ENCODE measurements at regions not wholly inside any gene's neighbourhood (a gene's known extent, or its start where the extent isn't known, plus 50 kb on each side); places are given as distances from the start of the nearest gene placed in this dataset.

DNA sequence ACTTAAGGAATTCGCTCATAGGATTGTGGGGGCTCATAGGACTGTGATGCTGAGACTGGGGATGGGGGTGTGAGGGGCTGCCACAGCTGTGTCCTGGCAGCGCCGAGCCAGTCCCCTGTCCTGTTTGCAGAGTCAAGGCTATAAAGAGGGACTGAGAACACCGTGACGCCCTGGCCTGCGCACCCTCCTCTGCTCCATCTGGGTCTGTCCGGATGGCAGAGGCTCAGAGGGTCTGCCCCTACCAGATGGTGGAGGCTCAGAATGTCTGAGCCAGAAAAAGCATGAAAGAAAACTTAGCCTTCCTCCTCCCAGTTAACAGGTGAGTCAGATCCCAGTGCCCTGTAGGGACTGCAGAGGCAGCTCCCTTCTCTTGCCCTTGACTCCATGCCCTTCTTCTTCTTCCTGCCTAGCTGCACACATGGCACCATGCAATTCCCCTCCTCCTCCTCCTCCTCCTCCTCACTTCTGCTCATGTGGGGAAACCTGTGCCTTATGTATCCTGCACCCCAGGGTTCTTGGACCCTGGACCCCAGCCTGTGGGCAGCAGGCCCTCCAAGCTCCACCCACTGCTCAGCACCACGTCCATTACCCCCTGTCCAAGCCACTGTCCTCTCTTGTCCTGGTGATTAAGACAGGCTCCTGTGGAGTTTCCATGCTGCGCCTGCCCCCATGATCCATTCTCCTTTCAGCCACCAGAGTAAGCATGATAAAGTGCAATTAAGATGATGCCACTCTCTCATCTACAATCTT lies 410.0 kb upstream of the SULF2 start:
- no peak for DNase-seq

- no peak for DNase-seq
Measured at GRCh38 chr20:48194583-48194982, 409.3 kb upstream of the SULF2 start.

DNA sequence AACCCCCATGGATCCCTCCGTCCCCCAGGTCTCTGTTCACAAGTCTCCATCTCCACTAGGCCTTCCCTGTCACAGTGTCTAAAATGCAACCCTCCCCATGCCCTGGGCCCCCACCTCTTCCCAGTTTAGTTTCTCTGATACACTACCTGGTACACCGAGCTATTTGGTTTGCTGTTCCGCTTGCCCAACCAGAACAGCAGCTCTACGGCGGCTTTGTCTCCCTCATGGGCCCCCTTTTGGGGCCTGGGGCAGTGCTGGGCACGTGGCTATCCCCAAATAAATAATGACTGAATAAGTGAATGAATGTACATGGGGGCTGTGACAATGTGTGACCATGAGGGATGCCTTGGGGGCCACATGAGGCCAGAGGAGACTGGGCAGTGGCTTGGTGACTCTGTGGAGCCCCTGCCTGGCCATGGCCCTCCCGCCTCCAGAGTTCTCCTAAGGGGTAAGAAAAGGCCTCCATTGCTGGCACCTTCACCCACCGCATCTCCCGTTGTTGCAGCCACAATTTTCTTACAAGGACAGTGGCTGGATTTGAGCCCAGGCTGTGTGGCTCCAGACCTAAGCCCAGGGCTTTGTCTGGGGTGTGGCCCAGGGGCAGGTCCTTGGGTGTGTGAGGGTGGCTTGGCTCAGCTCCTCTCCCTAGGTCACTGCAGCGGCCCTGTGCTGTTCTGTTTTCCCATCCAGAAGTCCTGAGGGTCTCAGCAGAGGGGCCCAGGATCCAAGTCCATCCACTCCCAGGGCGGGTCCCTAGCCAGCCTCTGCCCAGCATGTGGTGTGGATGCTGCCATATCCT lies 408.5 kb upstream of the SULF2 start:
- DNase-seq: no peak

GRCh38 chr20:48192109-48192508 lies 406.8 kb upstream of the SULF2 start:
- no peak for DNase-seq

DNA sequence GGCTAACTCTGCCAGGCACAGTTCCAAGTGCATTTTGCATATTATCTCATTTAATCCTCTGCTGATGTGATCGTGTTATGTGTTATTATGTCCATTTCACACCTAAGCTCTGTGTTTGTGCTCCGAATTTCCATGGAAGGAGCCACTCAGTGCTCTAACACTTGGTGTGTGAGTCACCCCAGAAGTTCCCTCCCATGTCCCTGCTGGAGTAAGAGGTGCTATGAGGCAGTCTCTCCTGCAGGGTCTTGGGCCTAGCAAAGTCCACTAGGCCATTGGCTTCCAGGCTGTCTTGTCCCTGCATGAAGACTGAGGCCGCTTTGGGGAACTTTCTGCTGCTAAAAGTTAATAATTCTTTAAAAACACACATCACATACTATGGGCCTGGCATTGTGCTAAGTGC lies 405.9 kb upstream of the SULF2 start:
- no peak for DNase-seq

- no peak for DNase-seq
Measured at GRCh38 chr20:48190757-48191156, 405.5 kb upstream of the SULF2 start.

GRCh38 chr20:48189181-48189580 lies 403.9 kb upstream of the SULF2 start:
- DNase-seq: no peak

GRCh38 chr20:48187851-48188250 lies 402.6 kb upstream of the SULF2 start:
- no peak for DNase-seq

DNA sequence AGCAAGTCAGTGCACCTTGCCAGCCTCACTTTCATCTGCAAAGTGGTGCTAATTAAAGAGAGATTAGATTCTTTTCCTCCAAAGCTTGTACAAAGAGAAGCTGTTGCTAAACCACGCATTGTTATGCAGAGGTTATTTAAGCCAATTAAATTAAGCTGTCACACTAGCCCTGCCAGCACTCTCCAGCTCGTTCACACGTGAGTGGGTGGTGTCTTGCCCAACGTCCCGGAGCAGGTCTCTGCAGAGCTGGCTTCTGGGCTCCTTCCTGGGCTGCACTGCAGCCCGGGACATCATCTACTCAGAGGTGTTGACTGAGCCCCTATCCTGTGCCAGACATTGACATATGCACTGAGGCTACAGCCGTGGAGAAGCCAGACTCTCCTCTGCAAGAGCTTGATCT lies 401.6 kb upstream of the SULF2 start:
- DNase-seq: no peak

GRCh38 chr20:48186447-48186846 lies 401.2 kb upstream of the SULF2 start:
- no peak for DNase-seq

DNA sequence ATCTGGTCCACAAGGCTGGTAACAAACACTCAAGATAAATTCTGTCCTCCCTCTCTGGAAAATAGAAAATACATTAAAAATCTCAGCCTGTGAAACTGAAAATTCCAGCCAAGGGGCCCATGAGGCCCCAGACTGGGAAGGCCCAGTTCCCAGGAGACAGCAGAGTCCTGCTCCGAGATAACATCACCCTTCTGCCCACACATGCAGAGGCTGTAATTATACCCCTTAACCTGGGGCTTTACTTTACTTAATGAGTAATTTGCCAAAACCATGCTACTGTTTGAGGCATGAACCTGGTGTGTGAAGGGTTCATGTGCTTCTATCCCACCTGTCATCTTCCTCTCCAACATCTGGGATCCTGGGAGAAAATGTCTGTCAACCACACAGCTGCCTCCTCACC lies 398.9 kb upstream of the SULF2 start:
- DNase-seq: no peak

DNA sequence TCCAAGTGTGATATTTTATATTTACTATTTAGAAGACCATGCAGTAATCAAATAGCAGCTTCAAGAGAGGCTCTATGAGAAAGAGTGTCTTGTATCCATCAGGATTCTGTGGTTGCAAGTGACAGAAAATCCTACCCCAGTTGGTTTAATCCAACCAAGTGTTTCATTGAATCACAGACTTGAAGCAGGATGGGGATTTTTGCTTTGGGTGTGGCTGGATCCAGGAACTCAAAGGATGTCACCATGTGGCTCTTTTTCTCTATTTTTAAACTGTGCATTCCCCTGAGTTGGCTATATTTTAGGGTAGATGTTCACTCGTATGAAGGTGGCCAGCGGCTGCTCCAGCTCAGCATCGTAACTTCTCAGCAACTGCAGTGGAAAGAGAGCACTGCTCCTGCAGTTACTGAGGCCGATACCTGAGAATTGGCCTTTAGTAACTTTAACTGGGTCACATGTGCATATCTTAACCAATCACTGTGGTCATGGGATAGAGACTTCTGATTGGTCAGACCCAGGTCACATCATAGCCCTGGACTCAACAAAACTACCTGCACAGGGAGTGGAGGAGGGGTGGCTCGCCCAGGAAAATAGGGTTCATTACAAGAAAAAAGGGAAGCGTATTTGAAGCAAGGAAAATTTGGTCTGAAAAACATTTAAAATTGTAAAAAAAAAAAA lies 396.1 kb upstream of the SULF2 start:
- no peak for DNase-seq

- no peak for DNase-seq
Measured at GRCh38 chr20:48180618-48181017, 395.3 kb upstream of the SULF2 start.

DNA sequence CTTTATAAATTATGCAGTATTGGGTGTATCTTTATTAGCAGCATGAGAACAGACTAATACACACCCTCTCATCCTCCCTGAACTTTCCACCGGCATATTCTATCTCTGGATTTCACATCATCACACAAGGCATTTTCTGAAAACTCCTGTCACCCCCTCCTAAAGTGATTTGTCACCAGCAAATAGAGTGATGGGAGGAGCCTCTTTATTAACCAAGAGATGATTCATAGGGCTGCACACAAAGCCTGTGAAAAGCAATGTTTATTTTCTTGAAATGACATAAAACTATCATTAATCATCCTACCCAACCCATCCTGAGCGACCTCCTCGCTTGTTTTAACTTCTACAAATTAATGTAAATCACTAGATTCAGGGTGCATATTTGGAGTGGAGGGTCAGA lies 394.7 kb upstream of the SULF2 start:
- DNase-seq: no peak

DNA sequence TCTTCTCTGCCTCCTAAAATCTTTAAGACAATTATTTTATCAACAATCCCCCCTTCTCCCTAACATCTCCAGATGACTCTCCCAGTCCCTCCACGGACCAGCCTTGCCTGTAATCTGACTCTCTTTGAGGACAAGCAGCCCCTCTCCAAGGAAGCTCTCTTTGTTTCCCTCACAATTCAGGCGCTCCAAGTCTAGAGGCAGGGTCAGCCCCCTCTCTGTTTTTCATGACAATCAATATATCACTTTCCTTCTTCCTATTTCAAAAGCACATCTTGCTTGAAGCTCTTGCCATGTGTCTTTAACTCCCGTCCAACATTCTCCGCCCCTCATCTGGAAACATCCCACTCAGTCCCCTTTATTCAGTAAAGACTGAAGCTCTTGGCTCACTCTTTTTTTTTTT lies 393.4 kb upstream of the SULF2 start:
- no peak for DNase-seq

DNA sequence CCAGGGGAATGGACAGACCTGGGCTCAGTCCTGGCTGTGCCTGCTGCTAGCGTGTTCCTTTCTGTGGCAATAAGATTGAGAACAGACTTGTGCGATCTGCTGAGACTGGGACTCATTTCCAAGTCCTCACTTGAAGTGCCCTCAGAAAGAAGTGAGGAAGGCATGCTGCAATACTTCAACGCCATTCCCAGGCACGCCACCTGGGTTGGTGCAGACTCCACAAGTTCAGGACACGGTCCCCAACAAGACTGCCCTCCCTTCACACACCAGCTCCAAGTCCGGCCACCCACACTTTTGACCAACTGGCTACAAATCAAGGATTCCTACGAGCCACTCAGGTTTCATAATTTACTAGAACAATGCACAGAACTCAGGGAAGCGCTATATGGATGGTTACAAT lies 391.8 kb upstream of the SULF2 start:
- no peak for DNase-seq

DNA sequence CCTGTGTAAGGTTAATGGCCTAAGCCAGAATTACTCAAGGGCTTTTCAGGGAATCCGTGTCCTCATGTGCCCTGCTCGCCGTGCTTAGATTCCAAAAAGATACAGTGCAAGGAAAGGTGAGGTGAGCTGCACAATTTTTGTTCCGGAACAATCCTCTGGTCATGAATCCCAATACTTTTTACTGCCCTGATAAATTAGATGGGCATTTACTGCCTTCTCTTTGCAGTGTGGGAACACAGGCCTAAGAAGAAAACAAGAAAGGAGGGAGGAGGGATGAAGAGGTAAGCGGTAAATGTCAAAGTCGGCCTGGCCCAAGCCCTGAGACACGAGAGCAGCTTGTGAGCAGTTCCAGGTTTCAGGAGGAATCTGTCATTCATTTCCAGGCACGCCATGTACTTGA lies 390.9 kb upstream of the SULF2 start:
- no peak for DNase-seq

- no peak for DNase-seq
Measured at GRCh38 chr20:48175261-48175660, 390.0 kb upstream of the SULF2 start.

DNA sequence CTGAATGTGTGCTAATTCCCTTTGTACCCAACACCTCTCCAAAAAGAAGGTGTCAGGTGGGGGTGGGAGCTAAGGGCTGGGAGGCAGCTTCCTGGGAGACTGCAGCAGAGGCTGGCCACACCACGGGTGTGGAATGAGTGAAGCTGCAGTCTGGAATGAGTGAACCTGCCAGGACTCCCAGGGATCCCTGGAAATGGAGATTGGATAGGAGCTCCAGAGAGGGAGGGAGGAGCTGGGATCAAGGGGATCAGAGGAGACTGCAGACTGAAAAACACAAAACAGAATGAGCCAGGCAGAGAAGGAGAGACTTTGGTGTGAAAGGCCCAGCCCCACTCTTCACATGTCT lies 387.0 kb upstream of the SULF2 start:
- DNase-seq: no peak

DNA sequence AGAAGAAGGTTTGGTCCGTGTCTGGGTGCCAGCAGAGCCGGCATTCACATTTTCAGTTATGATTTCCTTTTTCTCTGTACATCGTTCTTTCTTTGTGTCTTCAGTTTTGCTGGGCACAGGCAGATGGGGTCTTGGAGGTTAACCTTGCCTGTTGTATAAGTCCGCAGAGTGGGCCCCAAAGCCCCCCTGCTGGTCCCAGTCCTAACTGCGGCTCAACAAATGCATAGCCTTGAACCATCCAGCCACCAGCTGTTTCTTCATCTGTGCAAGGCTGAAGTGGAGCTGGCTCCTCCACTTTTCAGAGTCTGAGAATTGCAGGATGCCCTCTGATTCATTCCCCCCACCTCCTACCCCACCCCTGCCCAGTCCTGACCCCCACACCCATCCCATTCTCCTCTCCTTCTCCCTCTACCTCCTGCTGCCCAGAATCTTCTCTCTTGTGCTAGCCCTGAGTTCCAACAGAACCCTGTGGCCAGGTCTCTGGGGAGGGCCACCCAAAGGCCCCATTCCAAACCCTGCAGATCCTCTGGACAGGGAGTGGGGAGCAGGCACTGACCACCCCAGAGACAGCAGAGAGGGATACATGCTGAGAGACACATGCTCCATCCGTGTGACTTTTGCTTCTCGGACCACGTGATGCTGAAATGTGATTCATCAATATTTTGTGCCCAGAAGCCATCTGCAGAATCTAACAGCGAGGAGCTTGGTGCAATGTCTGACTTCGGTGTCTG lies 386.5 kb upstream of the SULF2 start:
- no peak for DNase-seq

GRCh38 chr20:48171071-48171470 lies 385.8 kb upstream of the SULF2 start:
- no peak for DNase-seq

- DNase-seq: no peak
Measured at GRCh38 chr20:48170625-48171024, 385.3 kb upstream of the SULF2 start.

- DNase-seq: no peak
Measured at GRCh38 chr20:48169650-48170225, 384.5 kb upstream of the SULF2 start.
